HEK293 (cell line): ENCODE measurements at regions not wholly inside any gene's neighbourhood (a gene's known extent, or its start where the extent isn't known, plus 50 kb on each side); places are given as distances from the start of the nearest gene placed in this dataset.

ENCODE experiments used
- CTCF ChIA-PET: fragments of 350-600 bp; formaldehyde crosslinking; extraction: SDS; loops from one replicate; lab custom pipeline; 2021; ENCODE audit warnings: antibody characterized with exemption; lab: Yijun Ruan, JAX
- POLR2A ChIA-PET: fragments of 300-600 bp; formaldehyde crosslinking; extraction: SDS; loops from one replicate; lab custom pipeline; 2020; ENCODE audit warnings: antibody characterized with exemption, inconsistent platforms; lab: Yijun Ruan, JAX
- H3K27ac ChIP-seq: fragments of 200-500 bp; sonication (Bioruptor generic); 2 replicates; pipeline ENCODE4 v1.5.1; 2014; ENCODE audit warnings: low read depth, low read length, control low read depth, inconsistent platforms; ENCODE audit errors: extremely low read depth
- H3K36me3 ChIP-seq, 2 experiments: fragments of 200-500 bp in 1 of 2; sonication (Bioruptor generic) in 1 of 2; 1 replicate in 1 of 2; 2 replicates in 1 of 2; pipeline ENCODE4 v1.5.1; 2014 to 2017; ENCODE audit warnings: inconsistent platforms in 2 of 2, low read length in 2 of 2; ENCODE audit not compliant: control insufficient read depth in 2 of 2, insufficient read depth in 1 of 2
- H3K4me1 ChIP-seq: fragments of 200-500 bp; sonication (Bioruptor generic); 2 replicates; pipeline ENCODE4 v1.5.1; 2014; ENCODE audit warnings: mild to moderate bottlenecking, low read length, inconsistent platforms; ENCODE audit not compliant: control insufficient read depth, insufficient read depth
- H3K4me3 ChIP-seq: 2 replicates; pipeline ENCODE4 v1.5.1; 2011; ENCODE audit warnings: low read depth, mild to moderate bottlenecking, control low read depth, low read length, moderate library complexity
- H3K9me3 ChIP-seq: fragments of 200-500 bp; sonication (Bioruptor generic); 2 replicates; pipeline ENCODE4 v1.5.1; 2014; ENCODE audit warnings: low read depth, low read length, inconsistent platforms; ENCODE audit not compliant: control insufficient read depth, insufficient read depth
- FEZF1 ChIP-seq: fragments of 450-650 bp; formaldehyde crosslinking; IDR thresholded peaks from 2 replicates; pipeline ENCODE4 v1.5.1; 2016; ENCODE audit warnings: missing biosample characterization, missing genetic modification characterization
- HOXC10 ChIP-seq: sonication (generic); formaldehyde crosslinking; IDR thresholded peaks from 2 replicates; pipeline ENCODE4 v1.8.1; 2023; ENCODE audit warnings: mild to moderate bottlenecking, missing genetic modification reagents
- KLF7 ChIP-seq: fragments of 450-650 bp; formaldehyde crosslinking; IDR thresholded peaks from 2 replicates; pipeline ENCODE4 v1.5.1; 2016; ENCODE audit warnings: missing biosample characterization, missing genetic modification characterization, borderline replicate concordance
- REPIN1 ChIP-seq: fragments of 450-650 bp; formaldehyde crosslinking; IDR thresholded peaks from 2 replicates; pipeline ENCODE4 v1.5.1; 2017; ENCODE audit warnings: missing biosample characterization, missing genetic modification characterization, low read depth
- REST ChIP-seq: fragments of 450-650 bp; formaldehyde crosslinking; IDR thresholded peaks from 2 replicates; pipeline ENCODE4 v1.5.1; 2016; ENCODE audit warnings: missing biosample characterization, missing genetic modification characterization
- YY2 ChIP-seq: fragments of 450-650 bp; formaldehyde crosslinking; IDR thresholded peaks from 2 replicates; pipeline ENCODE4 v1.5.1; 2016; ENCODE audit warnings: missing biosample characterization, missing genetic modification characterization
- ZBTB7A ChIP-seq: fragments of 450-650 bp; formaldehyde crosslinking; IDR thresholded peaks from 2 replicates; pipeline ENCODE4 v1.5.1; 2016; ENCODE audit warnings: low read depth, missing biosample characterization, missing genetic modification characterization
- ZFP69B ChIP-seq: fragments of 450-650 bp; formaldehyde crosslinking; IDR thresholded peaks from 2 replicates; pipeline ENCODE4 v1.5.1; 2016; ENCODE audit warnings: missing biosample characterization, missing genetic modification characterization
- ZNF146 ChIP-seq: fragments of 450-650 bp; formaldehyde crosslinking; IDR thresholded peaks from 2 replicates; pipeline ENCODE4 v1.5.1; 2016; ENCODE audit warnings: missing biosample characterization, missing genetic modification characterization
- ZNF155 ChIP-seq: fragments of 450-650 bp; formaldehyde crosslinking; IDR thresholded peaks from 2 replicates; pipeline ENCODE4 v1.5.1; 2016; ENCODE audit warnings: missing biosample characterization, missing genetic modification characterization
- ZNF157 ChIP-seq: fragments of 450-650 bp; formaldehyde crosslinking; IDR thresholded peaks from 2 replicates; pipeline ENCODE4 v1.5.1; 2016; ENCODE audit warnings: missing biosample characterization, missing genetic modification characterization
- ZNF169 ChIP-seq: fragments of 450-650 bp; formaldehyde crosslinking; IDR thresholded peaks from 2 replicates; pipeline ENCODE4 v1.5.1; 2016; ENCODE audit warnings: missing biosample characterization, missing genetic modification characterization
- ZNF19 ChIP-seq: fragments of 450-650 bp; formaldehyde crosslinking; IDR thresholded peaks from 2 replicates; pipeline ENCODE4; 2016; ENCODE audit warnings: missing biosample characterization, missing genetic modification characterization, low read depth
- ZNF211 ChIP-seq: fragments of 450-650 bp; formaldehyde crosslinking; IDR thresholded peaks from 2 replicates; pipeline ENCODE4 v1.5.1; 2016; ENCODE audit warnings: low read depth, missing biosample characterization, missing genetic modification characterization
- ZNF24 ChIP-seq: fragments of 450-650 bp; formaldehyde crosslinking; IDR thresholded peaks from 2 replicates; pipeline ENCODE4 v1.5.1; 2016; ENCODE audit warnings: missing biosample characterization, missing genetic modification characterization
- ZNF394 ChIP-seq: fragments of 450-650 bp; formaldehyde crosslinking; IDR thresholded peaks from 2 replicates; pipeline ENCODE4 v1.5.1; 2016; ENCODE audit warnings: missing biosample characterization, missing genetic modification characterization, mild to moderate bottlenecking, moderate library complexity, borderline replicate concordance
- ZNF416 ChIP-seq: fragments of 450-650 bp; formaldehyde crosslinking; IDR thresholded peaks from 2 replicates; pipeline ENCODE4 v1.5.1; 2016; ENCODE audit warnings: missing biosample characterization, missing genetic modification characterization
- ZNF513 ChIP-seq: fragments of 450-650 bp; IDR thresholded peaks from 2 replicates; pipeline ENCODE4 v1.5.1; 2018; ENCODE audit warnings: missing biosample characterization, missing genetic modification characterization
- ZNF596 ChIP-seq: fragments of 450-650 bp; IDR thresholded peaks from 2 replicates; pipeline ENCODE4 v1.5.0; 2018; ENCODE audit warnings: missing biosample characterization, mild to moderate bottlenecking, missing genetic modification characterization, moderate library complexity
- ZNF623 ChIP-seq: fragments of 450-650 bp; formaldehyde crosslinking; IDR thresholded peaks from 2 replicates; pipeline ENCODE4 v1.5.1; 2016; ENCODE audit warnings: missing biosample characterization, missing genetic modification characterization
- ZNF626 ChIP-seq: fragments of 450-650 bp; sonication (Bioruptor Pico); formaldehyde crosslinking; IDR thresholded peaks from 2 replicates; pipeline ENCODE4 v1.5.1; 2018; ENCODE audit warnings: missing biosample characterization, missing genetic modification characterization, inconsistent platforms
- ZNF658 ChIP-seq: fragments of 450-650 bp; formaldehyde crosslinking; IDR thresholded peaks from 2 replicates; pipeline ENCODE4; 2016; ENCODE audit warnings: missing biosample characterization, missing genetic modification characterization
- ZNF791 ChIP-seq: fragments of 450-650 bp; formaldehyde crosslinking; IDR thresholded peaks from 2 replicates; pipeline ENCODE4 v1.5.1; 2016; ENCODE audit warnings: missing biosample characterization, missing genetic modification characterization
- ZSCAN16 ChIP-seq: fragments of 450-650 bp; formaldehyde crosslinking; IDR thresholded peaks from 2 replicates; pipeline ENCODE4 v1.5.1; 2016; ENCODE audit warnings: missing biosample characterization, missing genetic modification characterization
- TF ChIP-seq, protein P1 (sequence below): fragments of 450-650 bp; formaldehyde crosslinking; IDR thresholded peaks from 2 replicates; pipeline ENCODE4 v1.5.1; 2016; ENCODE audit warnings: missing biosample characterization, missing genetic modification characterization
- TF ChIP-seq, protein P2 (sequence below): fragments of 450-650 bp; formaldehyde crosslinking; IDR thresholded peaks from 2 replicates; pipeline ENCODE4 v1.5.1; 2017; ENCODE audit warnings: missing biosample characterization, missing genetic modification characterization

DNA sequence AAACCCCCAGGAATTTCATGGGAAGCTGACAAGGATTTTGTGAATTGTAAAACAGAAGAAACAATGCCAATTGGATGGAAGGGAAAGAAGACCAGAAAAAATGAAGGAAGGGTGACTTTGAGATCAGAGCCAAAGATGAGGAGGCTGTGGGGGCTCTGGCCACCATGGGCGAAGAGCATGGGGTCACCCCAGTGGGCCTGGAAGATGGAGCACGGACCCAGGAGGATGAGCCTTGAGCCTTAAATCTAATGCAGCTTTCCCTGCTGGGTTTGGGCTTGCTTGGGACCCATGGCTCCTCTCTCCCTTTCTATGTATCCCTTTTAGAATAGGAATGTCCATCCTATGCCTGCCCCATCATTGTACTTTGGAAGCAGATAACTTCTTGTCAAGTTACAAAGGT lies 322.2 kb downstream of the TMEM121 start:
- ChIA-PET CTCF (no interaction called here), POLR2A (no interaction called here)
- TF ChIP-seq REPIN1 (tag by site-specific recombination) (no peak), REST (tag by site-specific recombination) (no peak), FEZF1 (tag by site-specific recombination) (no peak), ZNF416 (tag by site-specific recombination) (no peak), ZNF791 (tag by site-specific recombination) (no peak), ZNF211 (tag by site-specific recombination) (no peak), ZNF155 (no peak), YY2 (tag by site-specific recombination) (no peak), ZNF19 (no peak), ZSCAN16 (tag by site-specific recombination) (no peak), ZNF146 (tag by site-specific recombination) (no peak), ZNF394 (tag by site-specific recombination) (no peak), ZNF24 (tag by site-specific recombination) (no peak), ZNF513 (tag by site-specific recombination) (no peak)
- TF ChIP-seq, protein P1, sequence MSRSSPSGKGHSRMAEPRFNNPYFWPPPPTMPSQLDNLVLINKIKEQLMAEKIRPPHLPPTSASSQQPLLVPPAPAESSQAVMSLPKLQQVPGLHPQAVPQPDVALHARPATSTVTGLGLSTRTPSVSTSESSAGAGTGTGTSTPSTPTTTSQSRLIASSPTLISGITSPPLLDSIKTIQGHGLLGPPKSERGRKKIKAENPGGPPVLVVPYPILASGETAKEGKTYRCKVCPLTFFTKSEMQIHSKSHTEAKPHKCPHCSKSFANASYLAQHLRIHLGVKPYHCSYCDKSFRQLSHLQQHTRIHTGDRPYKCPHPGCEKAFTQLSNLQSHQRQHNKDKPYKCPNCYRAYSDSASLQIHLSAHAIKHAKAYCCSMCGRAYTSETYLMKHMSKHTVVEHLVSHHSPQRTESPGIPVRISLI (tag by site-specific recombination), result no peak
- TF ChIP-seq, protein P2, sequence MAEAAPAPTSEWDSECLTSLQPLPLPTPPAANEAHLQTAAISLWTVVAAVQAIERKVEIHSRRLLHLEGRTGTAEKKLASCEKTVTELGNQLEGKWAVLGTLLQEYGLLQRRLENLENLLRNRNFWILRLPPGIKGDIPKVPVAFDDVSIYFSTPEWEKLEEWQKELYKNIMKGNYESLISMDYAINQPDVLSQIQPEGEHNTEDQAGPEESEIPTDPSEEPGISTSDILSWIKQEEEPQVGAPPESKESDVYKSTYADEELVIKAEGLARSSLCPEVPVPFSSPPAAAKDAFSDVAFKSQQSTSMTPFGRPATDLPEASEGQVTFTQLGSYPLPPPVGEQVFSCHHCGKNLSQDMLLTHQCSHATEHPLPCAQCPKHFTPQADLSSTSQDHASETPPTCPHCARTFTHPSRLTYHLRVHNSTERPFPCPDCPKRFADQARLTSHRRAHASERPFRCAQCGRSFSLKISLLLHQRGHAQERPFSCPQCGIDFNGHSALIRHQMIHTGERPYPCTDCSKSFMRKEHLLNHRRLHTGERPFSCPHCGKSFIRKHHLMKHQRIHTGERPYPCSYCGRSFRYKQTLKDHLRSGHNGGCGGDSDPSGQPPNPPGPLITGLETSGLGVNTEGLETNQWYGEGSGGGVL (tag by site-specific recombination), result no peak
- H3K4me1 ChIP-seq, result no peaks in the 10 kb centered on the region
- no peak overlapping the region for H3K4me3 ChIP-seq
- no peaks in the 10 kb centered on the region for H3K36me3 ChIP-seq
- no peaks in the 10 kb centered on the region for H3K9me3 ChIP-seq
- no peak overlapping the region for H3K27ac ChIP-seq

DNA sequence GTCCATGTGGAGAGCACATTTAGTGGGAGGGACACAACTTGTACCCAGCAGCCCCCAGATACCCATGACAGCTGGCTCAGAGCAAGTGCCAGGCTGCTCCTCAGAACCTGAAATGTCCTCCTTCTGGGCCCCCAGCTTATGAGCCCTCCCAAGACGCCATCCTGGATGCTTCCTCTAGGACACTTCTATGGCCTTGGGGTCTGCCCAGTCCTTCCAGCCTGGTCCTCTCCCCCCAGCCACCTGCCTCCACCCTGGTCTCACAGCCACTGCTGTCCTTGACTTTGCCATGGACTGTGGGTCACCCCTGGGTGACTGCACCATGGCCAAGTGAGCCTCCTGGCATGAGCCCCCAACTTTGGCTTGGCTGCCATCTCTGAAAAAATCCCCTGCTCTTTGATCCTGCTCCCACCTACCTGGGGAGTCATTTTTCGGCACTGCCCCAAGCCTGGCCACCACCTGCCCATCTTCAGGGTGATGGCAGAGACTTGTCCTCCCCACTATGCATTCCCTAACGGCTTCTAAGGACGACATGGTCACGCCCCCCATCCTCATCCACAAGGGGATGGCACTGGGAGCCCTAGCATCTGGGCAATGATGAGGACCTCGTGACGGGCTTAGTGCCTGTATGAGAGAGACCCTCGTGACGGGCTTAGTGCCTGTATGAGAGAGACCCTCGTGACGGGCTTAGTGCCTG lies 323.7 kb downstream of the TMEM121 start:
- H3K27ac ChIP-seq, result no peak overlapping the region
- POLR2A ChIA-PET, result no interaction called here
- H3K9me3 ChIP-seq, result no peaks in the 10 kb centered on the region
- no peaks in the 10 kb centered on the region for H3K36me3 ChIP-seq
- H3K4me3 ChIP-seq, result no peak overlapping the region
- CTCF ChIA-PET, result no interaction called here
- no peak for TF ChIP-seq ZNF596
- TF ChIP-seq HOXC10 (CRISPR knock-in tag), result no peak
- no peak for TF ChIP-seq ZBTB7A (tag by site-specific recombination)
- TF ChIP-seq ZFP69B (tag by site-specific recombination), result no peak
- TF ChIP-seq ZNF169 (tag by site-specific recombination), result no peak
- TF ChIP-seq ZNF658 (tag by site-specific recombination), result no peak
- TF ChIP-seq ZNF623 (tag by site-specific recombination), result no peak
- TF ChIP-seq ZNF157 (tag by site-specific recombination), result no peak
- TF ChIP-seq KLF7 (tag by site-specific recombination), result no peak
- no peak for TF ChIP-seq ZNF626
- no peaks in the 10 kb centered on the region for H3K4me1 ChIP-seq
